ENCODE measurements at regions not wholly inside any gene's neighbourhood (a gene's known extent, or its start where the extent isn't known, plus 50 kb on each side); places are given as distances from the start of the nearest gene placed in this dataset.

GRCh38 chr5:163645421-163646416 lies 140.3 kb downstream of the MAT2B start:
- DNase-seq, result no peak
- Histone ChIP-seq H3K36me3 (no peaks in the 10 kb centered on the region), H3K27ac (no peak overlapping the region), H3K9me3 (no peaks in the 10 kb centered on the region), H3K4me1 (no peaks in the 10 kb centered on the region), H3K27me3 (no peaks in the 10 kb centered on the region), H3K4me3 (no peak overlapping the region)
- TF ChIP-seq EP300 (IDR thresholded peaks at IDR 0.05; ENCODE audit: low read depth) (no peak), POLR2A (IDR thresholded peaks at IDR 0.05) (no peak), POLR2AphosphoS5 (IDR thresholded peaks at IDR 0.05) (no peak), CTCF (IDR thresholded peaks at IDR 0.05) (no peak)
- in situ Hi-C loops (cut with MboI; ENCODE audit: low pct_ligation_motif_present in 1 of 4, low pct_unique_long_range_greater_than_20kb in 1 of 4, low sequenced_read_pairs in 3 of 4), result no loop called here
- WGBS, 2 donors (ENCODE audit: low coverage in 1 of 2), result 82 to 85% methylated on average over 2 to 5 of the region's 5 CpGs
- intact Hi-C loops (cut with DNase I; ENCODE audit: low total_unique reads), result no loop called here

- no peak overlapping the region for H3K4me3 ChIP-seq
- H3K27me3 ChIP-seq, result no peaks in the 10 kb centered on the region
- intact Hi-C loops (cut with DNase I; ENCODE audit: low total_unique reads), result no loop called here
- 73% methylated on average over 2 of the region's 2 CpGs; no CpG with 5 or more reads in 1 of the 2 donors for WGBS, 2 donors (ENCODE audit: low coverage in 1 of 2)
- H3K27ac ChIP-seq, result no peak overlapping the region
- H3K36me3 ChIP-seq, result no peaks in the 10 kb centered on the region
- TF ChIP-seq POLR2A (IDR thresholded peaks at IDR 0.05) (no peak), POLR2AphosphoS5 (IDR thresholded peaks at IDR 0.05) (no peak), CTCF (IDR thresholded peaks at IDR 0.05) (no peak), EP300 (IDR thresholded peaks at IDR 0.05; ENCODE audit: low read depth) (no peak)
- H3K4me1 ChIP-seq, result no peaks in the 10 kb centered on the region
- no peaks in the 10 kb centered on the region for H3K9me3 ChIP-seq
- no peak for DNase-seq
- in situ Hi-C loops (cut with MboI; ENCODE audit: low pct_ligation_motif_present in 1 of 4, low pct_unique_long_range_greater_than_20kb in 1 of 4, low sequenced_read_pairs in 3 of 4), result no loop called here
These were observed 144.1 kb downstream of the MAT2B start for GRCh38 chr5:163649514-163649913.

- Histone ChIP-seq H3K27ac (no peak overlapping the region), H3K4me1 (no peaks in the 10 kb centered on the region), H3K4me3 (no peak overlapping the region), H3K27me3 (no peaks in the 10 kb centered on the region), H3K9me3 (no peaks in the 10 kb centered on the region), H3K36me3 (no peaks in the 10 kb centered on the region)
- TF ChIP-seq EP300 (IDR thresholded peaks at IDR 0.05; ENCODE audit: low read depth) (no peak), CTCF (IDR thresholded peaks at IDR 0.05) (no peak), POLR2AphosphoS5 (IDR thresholded peaks at IDR 0.05) (no peak), POLR2A (IDR thresholded peaks at IDR 0.05) (no peak)
- WGBS, 2 donors (ENCODE audit: low coverage in 1 of 2), result 87 to 100% methylated on average over 1 of the region's 1 CpG
- DNase-seq, result no peak
- intact Hi-C loops (cut with DNase I; ENCODE audit: low total_unique reads), result no loop called here
- in situ Hi-C loops (cut with MboI; ENCODE audit: low pct_ligation_motif_present in 1 of 4, low pct_unique_long_range_greater_than_20kb in 1 of 4, low sequenced_read_pairs in 3 of 4), result no loop called here
These were observed 148.1 kb downstream of the MAT2B start for GRCh38 chr5:163653526-163653925.

- intact Hi-C loops (cut with DNase I; ENCODE audit: low total_unique reads), result no loop called here
- in situ Hi-C loops (cut with MboI; ENCODE audit: low pct_ligation_motif_present in 1 of 4, low pct_unique_long_range_greater_than_20kb in 1 of 4, low sequenced_read_pairs in 3 of 4), result no loop called here
These were observed 153.5 kb downstream of the MAT2B start for GRCh38 chr5:163658702-163659567.

More at GRCh38 chr5:163658702-163659567, 153.5 kb downstream of the MAT2B start:
- TF ChIP-seq POLR2AphosphoS5 (IDR thresholded peaks at IDR 0.05) (no peak), EP300 (IDR thresholded peaks at IDR 0.05; ENCODE audit: low read depth) (no peak)
- 69 to 74% methylated on average over 6 to 7 of the region's 7 CpGs for WGBS, 2 donors (ENCODE audit: low coverage in 1 of 2)
- no peaks in the 10 kb centered on the region for H3K9me3 ChIP-seq
- H3K27ac ChIP-seq, result no peak overlapping the region
- H3K27me3 ChIP-seq, result no peaks in the 10 kb centered on the region
- H3K36me3 ChIP-seq, result no peaks in the 10 kb centered on the region
- no peak for DNase-seq
- H3K4me1 ChIP-seq, result peaks cover 0 to 25% (median 11%) of the 10 kb centered on the region in 4 donors
- no peak overlapping the region for H3K4me3 ChIP-seq

Data from transverse colon (tissue), 4 donors.